Endothelial cell of umbilical vein (primary cell): ENCODE measurements at regions not wholly inside any gene's neighbourhood (a gene's known extent, or its start where the extent isn't known, plus 50 kb on each side); places are given as distances from the start of the nearest gene placed in this dataset.

Source experiments
- BruUV-seq: library from RNA; stranded (reverse); fragments of 400-500 nt; replicated peaks from 2 replicates; lab custom pipeline; 2021; lab: Mats Ljungman, UMichigan
- CTCF ChIA-PET: fragments of 300-600, 350-600 bp; sonication (Branson Sonifier 250); formaldehyde crosslinking; loops from one replicate; lab custom pipeline; 2021; ENCODE audit warnings: antibody characterized with exemption, inconsistent platforms; lab: Charles Lee
- POLR2A ChIA-PET: fragments of 300-600, 350-600 bp; sonication (Branson Sonifier 250); formaldehyde crosslinking; loops from one replicate; lab custom pipeline; 2021; ENCODE audit warnings: antibody characterized with exemption, inconsistent platforms; lab: Charles Lee
- DNase-seq: peaks from one replicate; pipeline ENCODE4 v3.0.0-alpha.2; 2011; ENCODE audit warnings: low read depth, low spot score
- FAIRE-seq: peaks from 2 replicates; lab custom pipeline; 2011; peaks lifted over from hg19 to GRCh38; lab: Jason Lieb, UNC
- H2AFZ ChIP-seq: 2 replicates; pipeline ENCODE4 v1.6.0; 2012; ENCODE audit warnings: low read depth, low read length, control low read depth, inconsistent platforms
- H3K27ac ChIP-seq: 2 replicates; pipeline ENCODE4 v1.5.1; 2011; ENCODE audit warnings: low read depth, mild to moderate bottlenecking, control low read depth, low read length, moderate library complexity; ENCODE audit not compliant: insufficient read depth
- H3K27me3 ChIP-seq, 2 experiments: 2 replicates each; pipeline versions ENCODE4 v1.6.0 to v1.6.1; 2011; ENCODE audit warnings: low read length in 2 of 2, mixed read lengths in 1 of 2; ENCODE audit not compliant: control insufficient read depth in 2 of 2, insufficient read depth in 2 of 2
- H3K36me3 ChIP-seq, 2 experiments: 2 replicates in 1 of 2; 3 replicates in 1 of 2; pipeline ENCODE4 v1.5.1; 2011; ENCODE audit warnings: low read length in 2 of 2, mild to moderate bottlenecking in 1 of 2, moderate library complexity in 1 of 2; ENCODE audit not compliant: control insufficient read depth in 2 of 2, insufficient read depth in 2 of 2; ENCODE audit errors: extremely low read depth in 1 of 2
- H3K4me1 ChIP-seq: 3 replicates; pipeline ENCODE4 v1.5.1; 2011; ENCODE audit warnings: mild to moderate bottlenecking, low read length; ENCODE audit not compliant: control insufficient read depth, insufficient read depth; ENCODE audit errors: extremely low read depth
- H3K4me2 ChIP-seq: 2 replicates; pipeline ENCODE4 v1.6.1; 2011; ENCODE audit warnings: low read length, control low read depth, mixed read lengths; ENCODE audit not compliant: insufficient read depth
- H3K4me3 ChIP-seq, 3 experiments: fragments of 200-600 bp in 1 of 3; sonication (generic), shearing (Covaris generic) in 1 of 3; replicated peaks in 1 of 3; 2 replicates each; pipeline ENCODE4 v1.5.1; 2011 to 2016; ENCODE audit warnings: control low read depth in 3 of 3, low read length in 3 of 3, mild to moderate bottlenecking in 2 of 3, inconsistent platforms in 1 of 3, low read depth in 1 of 3, moderate library complexity in 1 of 3; ENCODE audit not compliant: insufficient read depth in 1 of 3
- H3K79me2 ChIP-seq: 2 replicates; pipeline ENCODE4 v1.6.0; 2012; ENCODE audit warnings: low read length, inconsistent platforms; ENCODE audit not compliant: control insufficient read depth, insufficient read depth
- H3K9ac ChIP-seq: replicated peaks from 2 replicates; pipeline ENCODE3; 2011; ENCODE audit warnings: low read length, control low read depth; ENCODE audit not compliant: insufficient read depth; ENCODE audit errors: extremely low read depth
- H3K9me1 ChIP-seq: replicated peaks from 3 replicates; pipeline ENCODE4 v1.6.0; 2011; ENCODE audit warnings: mild to moderate bottlenecking, low read length; ENCODE audit not compliant: control insufficient read depth, insufficient read depth; ENCODE audit errors: extremely low read depth
- H3K9me3 ChIP-seq: replicated peaks from 2 replicates; pipeline ENCODE4 v1.5.1; 2012; ENCODE audit warnings: low read length, inconsistent platforms; ENCODE audit not compliant: control insufficient read depth, insufficient read depth
- H4K20me1 ChIP-seq: replicated peaks from 2 replicates; pipeline ENCODE3; 2011; ENCODE audit warnings: mild to moderate bottlenecking, low read length; ENCODE audit not compliant: control insufficient read depth, insufficient read depth; ENCODE audit errors: extremely low read depth
- EZH2 ChIP-seq: IDR thresholded peaks from 2 replicates; pipeline ENCODE4 v1.6.1; 2012; ENCODE audit warnings: borderline replicate concordance, low read depth, mild to moderate bottlenecking, moderate library complexity, low read length, inconsistent platforms; ENCODE audit not compliant: severe bottlenecking
- FOS ChIP-seq: IDR thresholded peaks from 2 replicates; pipeline ENCODE4 v1.6.1; 2011; ENCODE audit warnings: mild to moderate bottlenecking, low read length, moderate library complexity, borderline replicate concordance; ENCODE audit not compliant: insufficient read depth
- GATA2 ChIP-seq: IDR thresholded peaks from 2 replicates; pipeline ENCODE4 v1.7.0; 2011; ENCODE audit warnings: low read depth, mild to moderate bottlenecking, moderate library complexity, mixed read lengths, low read length; ENCODE audit not compliant: insufficient read length, insufficient read depth
- JUN ChIP-seq: IDR thresholded peaks from 2 replicates; pipeline ENCODE4 v1.6.1; 2011; ENCODE audit warnings: borderline replicate concordance, low read depth; ENCODE audit not compliant: insufficient read length, insufficient read depth
- MYC ChIP-seq: IDR thresholded peaks from one replicate; pipeline ENCODE4 v1.6.1; 2011; ENCODE audit warnings: mild to moderate bottlenecking, low read depth, low read length
- POLR2A ChIP-seq: IDR thresholded peaks from 2 replicates; pipeline ENCODE4 v1.6.1; 2012; ENCODE audit warnings: low read depth, mild to moderate bottlenecking, control low read depth, low read length
- POLR2AphosphoS5 ChIP-seq: IDR thresholded peaks from 2 replicates; pipeline ENCODE4 v1.6.1; 2012; ENCODE audit warnings: low read depth, mild to moderate bottlenecking, control low read depth, low read length, moderate library complexity; ENCODE audit not compliant: insufficient read depth
- dilution Hi-C: fragments of 300-500 bp; cut with MboI; formaldehyde crosslinking; loops from one replicate; pipeline ENCODE4 v1.15.0; 2019; ENCODE audit warnings: low sequenced_read_pairs; ENCODE audit not compliant: extremely low pct_ligation_motif_present
- intact Hi-C: fragments of 100-400 bp; cut with micrococcal nuclease; formaldehyde crosslinking; loops from one replicate; pipeline ENCODE4 v1.10.0; 2022
- TF ChIP-seq, protein P1 (sequence below), 2 donors: IDR thresholded peaks; 1 replicate in 1 of 2; 2 replicates in 1 of 2; pipeline ENCODE4 v1.5.1; 2011; ENCODE audit warnings: low read length in 2 of 2, mild to moderate bottlenecking in 2 of 2, moderate library complexity in 2 of 2, control low read depth in 1 of 2, inconsistent platforms in 1 of 2, low read depth in 1 of 2; ENCODE audit not compliant: insufficient read depth in 1 of 2; ENCODE audit errors: extremely low read depth in 1 of 2
- TF ChIP-seq, protein P2 (sequence below): IDR thresholded peaks from 2 replicates; pipeline ENCODE4 v1.6.1; 2011; ENCODE audit not compliant: insufficient read depth, insufficient read length

- H3K4me3 ChIP-seq: no peak overlapping the region
- no peak overlapping the region for H3K27ac ChIP-seq
- H3K4me2 ChIP-seq: no peak overlapping the region
- H3K36me3 ChIP-seq: no peaks in the 10 kb centered on the region
- H3K9ac ChIP-seq: no peak overlapping the region
- ChIA-PET POLR2A (no interaction called here), CTCF (no interaction called here)
- H3K9me1 ChIP-seq: no peaks in the 10 kb centered on the region
- no peaks in the 10 kb centered on the region for H3K9me3 ChIP-seq
- intact Hi-C loops: loop anchor here (5.0 kb wide), 1 partner anchor 52 kb away; no protein-coding TSS in a partner anchor
- dilution Hi-C loops: no loop called here
- no peak for DNase-seq
- H2AFZ ChIP-seq: no peak overlapping the region
- H3K27me3 ChIP-seq: no peaks in the 10 kb centered on the region
- TF ChIP-seq EZH2: no peak
- TF ChIP-seq JUN: no peak
- no peak for FAIRE-seq
- no peaks in the 10 kb centered on the region for H4K20me1 ChIP-seq
- BruUV-seq: no TSS peak
- no peaks in the 10 kb centered on the region for H3K79me2 ChIP-seq
- peaks cover 19% of the 10 kb centered on the region for H3K4me1 ChIP-seq
Measured at GRCh38 chr4:124529131-124529530, 183.4 kb downstream of the ANKRD50 start.

- Histone ChIP-seq H4K20me1 (no peaks in the 10 kb centered on the region), H3K79me2 (no peaks in the 10 kb centered on the region), H2AFZ (no peak overlapping the region), H3K36me3 (no peaks in the 10 kb centered on the region), H3K4me3 (no peak overlapping the region), H3K9ac (no peak overlapping the region), H3K9me3 (no peaks in the 10 kb centered on the region), H3K4me2 (no peak overlapping the region), H3K27me3 (no peaks in the 10 kb centered on the region), H3K4me1 (peaks cover 18% of the 10 kb centered on the region), H3K9me1 (no peaks in the 10 kb centered on the region), H3K27ac (no peak overlapping the region)
- CTCF ChIA-PET: no interaction called here
- POLR2A ChIA-PET: no interaction called here
- FAIRE-seq (no peak), DNase-seq (no peak)
- dilution Hi-C loops: no loop called here
- BruUV-seq: no TSS peak
- TF ChIP-seq JUN (no peak), POLR2A (no peak), POLR2AphosphoS5 (no peak), MYC (no peak), FOS (no peak), EZH2 (no peak), GATA2 (no peak)
- TF ChIP-seq, protein P1, sequence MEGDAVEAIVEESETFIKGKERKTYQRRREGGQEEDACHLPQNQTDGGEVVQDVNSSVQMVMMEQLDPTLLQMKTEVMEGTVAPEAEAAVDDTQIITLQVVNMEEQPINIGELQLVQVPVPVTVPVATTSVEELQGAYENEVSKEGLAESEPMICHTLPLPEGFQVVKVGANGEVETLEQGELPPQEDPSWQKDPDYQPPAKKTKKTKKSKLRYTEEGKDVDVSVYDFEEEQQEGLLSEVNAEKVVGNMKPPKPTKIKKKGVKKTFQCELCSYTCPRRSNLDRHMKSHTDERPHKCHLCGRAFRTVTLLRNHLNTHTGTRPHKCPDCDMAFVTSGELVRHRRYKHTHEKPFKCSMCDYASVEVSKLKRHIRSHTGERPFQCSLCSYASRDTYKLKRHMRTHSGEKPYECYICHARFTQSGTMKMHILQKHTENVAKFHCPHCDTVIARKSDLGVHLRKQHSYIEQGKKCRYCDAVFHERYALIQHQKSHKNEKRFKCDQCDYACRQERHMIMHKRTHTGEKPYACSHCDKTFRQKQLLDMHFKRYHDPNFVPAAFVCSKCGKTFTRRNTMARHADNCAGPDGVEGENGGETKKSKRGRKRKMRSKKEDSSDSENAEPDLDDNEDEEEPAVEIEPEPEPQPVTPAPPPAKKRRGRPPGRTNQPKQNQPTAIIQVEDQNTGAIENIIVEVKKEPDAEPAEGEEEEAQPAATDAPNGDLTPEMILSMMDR (IDR thresholded peaks at IDR 0.05; ENCODE audit: extremely low read depth in 1 of 2, insufficient read depth in 1 of 2, low read depth in 1 of 2, low read length in 2 of 2): no peak
- TF ChIP-seq, protein P2, sequence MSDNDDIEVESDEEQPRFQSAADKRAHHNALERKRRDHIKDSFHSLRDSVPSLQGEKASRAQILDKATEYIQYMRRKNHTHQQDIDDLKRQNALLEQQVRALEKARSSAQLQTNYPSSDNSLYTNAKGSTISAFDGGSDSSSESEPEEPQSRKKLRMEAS: no peak
- intact Hi-C loops: no loop called here
Measured at GRCh38 chr4:124530464-124531077, 182.0 kb downstream of the ANKRD50 start.
